ENCODE measurements at regions not wholly inside any gene's neighbourhood (a gene's known extent, or its start where the extent isn't known, plus 50 kb on each side); places are given as distances from the start of the nearest gene placed in this dataset.

- no peak for TF ChIP-seq CTCF (conservative IDR thresholded peaks at IDR 0.05)
- no peak for TF ChIP-seq EZH2 (IDR thresholded peaks at IDR 0.05; ENCODE audit: low read depth)
These were observed 142.1 kb upstream of the PABPC4L start for GRCh38 chr4:134343656-134344055.
